Activated CD8-positive, alpha-beta memory T cell treated with anti-CD3 and anti-CD28 coated beads for 36 hours (primary cell): ENCODE measurements at regions not wholly inside any gene's neighbourhood (a gene's known extent, or its start where the extent isn't known, plus 50 kb on each side); places are given as distances from the start of the nearest gene placed in this dataset.
"Not testable (repeated sequence)": the region's sequence is repeated elsewhere in the genome, so short reads cannot be mapped to it uniquely, and the experiment has no call there.

Experiments
- CTCF ChIA-PET: fragments of 350-600 bp; sonication (Branson Sonifier 250); formaldehyde crosslinking; loops from one replicate; lab custom pipeline; 2021; ENCODE audit warnings: antibody characterized with exemption; lab: Charles Lee
- POLR2A ChIA-PET: fragments of 350-600 bp; sonication (Branson Sonifier 250); formaldehyde crosslinking; loops from one replicate; lab custom pipeline; 2021; ENCODE audit warnings: antibody characterized with exemption; lab: Charles Lee

DNA sequence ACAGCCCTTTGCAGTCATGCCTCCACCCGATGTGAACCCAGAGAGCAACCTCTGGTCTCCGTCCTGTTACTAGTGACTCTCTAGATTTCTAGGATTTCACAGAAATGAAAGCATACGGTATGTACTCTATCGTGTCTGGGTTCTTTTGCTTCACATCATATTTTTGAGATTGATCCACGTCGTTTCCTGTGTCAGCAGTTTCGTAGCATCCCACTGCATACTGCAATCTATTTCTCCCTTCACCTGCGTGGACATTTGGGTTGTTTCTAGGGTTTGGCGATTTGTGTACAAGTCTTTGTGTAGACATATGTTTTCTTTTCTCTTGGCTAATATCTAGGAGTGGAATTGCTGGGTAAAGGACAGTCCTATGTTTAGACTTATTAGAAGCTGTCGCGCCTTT is 119.8 kb upstream of the PCBD1 start:
- ChIA-PET POLR2A (no interaction called here), CTCF (no interaction called here)

DNA sequence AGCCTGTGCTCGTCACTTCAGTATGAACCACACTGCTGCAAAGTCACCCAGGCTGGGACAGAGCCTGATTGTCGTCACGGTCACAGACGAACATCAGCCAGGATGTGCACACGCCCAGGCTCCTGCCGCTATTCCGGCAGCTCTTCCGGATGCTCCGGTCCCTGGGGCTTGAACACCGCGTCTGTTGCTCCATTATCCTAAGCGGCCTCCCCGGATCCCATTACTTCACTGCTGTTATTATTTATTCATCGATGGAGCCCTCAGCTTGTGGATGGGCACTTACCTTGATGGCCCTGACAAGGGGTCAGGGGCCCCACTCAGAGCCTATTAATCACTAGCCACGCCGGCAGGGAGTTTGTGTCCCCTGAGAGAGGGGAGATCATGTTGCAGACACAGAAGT is 120.8 kb upstream of the PCBD1 start:
- CTCF ChIA-PET, result no interaction called here
- POLR2A ChIA-PET, result no interaction called here

DNA sequence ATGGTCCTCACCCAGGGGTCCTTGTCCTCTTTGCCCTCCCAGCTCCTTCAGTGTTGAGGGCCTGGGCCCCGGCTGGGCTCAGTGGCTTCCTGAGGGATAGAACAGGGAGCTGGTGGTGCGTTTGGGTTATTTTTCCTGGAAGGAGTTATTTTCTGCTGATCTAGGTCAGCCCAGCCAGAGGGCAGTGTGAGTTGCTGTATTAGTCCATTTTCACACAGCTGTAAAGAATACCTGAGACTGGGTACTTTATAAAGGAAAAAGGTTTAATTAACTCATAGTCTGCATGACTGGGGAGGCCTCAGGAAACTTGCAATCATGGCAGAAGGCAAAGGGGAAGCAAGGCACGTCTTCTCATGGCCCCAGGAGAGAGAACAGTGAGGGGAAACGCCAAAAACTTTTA is 122.4 kb upstream of the PCBD1 start:
- POLR2A ChIA-PET, result no interaction called here
- CTCF ChIA-PET, result no interaction called here

DNA sequence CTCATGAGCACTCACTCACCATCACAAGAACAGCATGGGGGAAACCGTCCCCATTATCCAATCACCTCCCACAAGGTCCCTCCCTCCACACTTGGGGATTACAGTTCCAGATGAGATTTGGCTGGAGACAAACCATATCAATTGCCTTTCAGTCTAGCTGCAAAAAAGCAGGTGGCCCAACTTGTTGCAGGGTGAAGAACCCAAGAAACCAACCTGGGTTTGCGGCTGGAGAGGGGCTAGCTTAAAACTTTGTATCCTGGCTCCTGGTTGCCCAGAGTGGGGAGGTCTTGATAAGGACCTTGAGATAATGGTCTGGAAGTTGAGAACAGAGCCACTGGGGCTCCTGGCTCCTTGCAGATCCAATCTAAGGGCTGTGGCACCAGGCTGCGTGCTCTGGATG is 122.8 kb upstream of the PCBD1 start:
- POLR2A ChIA-PET, result no interaction called here

DNA sequence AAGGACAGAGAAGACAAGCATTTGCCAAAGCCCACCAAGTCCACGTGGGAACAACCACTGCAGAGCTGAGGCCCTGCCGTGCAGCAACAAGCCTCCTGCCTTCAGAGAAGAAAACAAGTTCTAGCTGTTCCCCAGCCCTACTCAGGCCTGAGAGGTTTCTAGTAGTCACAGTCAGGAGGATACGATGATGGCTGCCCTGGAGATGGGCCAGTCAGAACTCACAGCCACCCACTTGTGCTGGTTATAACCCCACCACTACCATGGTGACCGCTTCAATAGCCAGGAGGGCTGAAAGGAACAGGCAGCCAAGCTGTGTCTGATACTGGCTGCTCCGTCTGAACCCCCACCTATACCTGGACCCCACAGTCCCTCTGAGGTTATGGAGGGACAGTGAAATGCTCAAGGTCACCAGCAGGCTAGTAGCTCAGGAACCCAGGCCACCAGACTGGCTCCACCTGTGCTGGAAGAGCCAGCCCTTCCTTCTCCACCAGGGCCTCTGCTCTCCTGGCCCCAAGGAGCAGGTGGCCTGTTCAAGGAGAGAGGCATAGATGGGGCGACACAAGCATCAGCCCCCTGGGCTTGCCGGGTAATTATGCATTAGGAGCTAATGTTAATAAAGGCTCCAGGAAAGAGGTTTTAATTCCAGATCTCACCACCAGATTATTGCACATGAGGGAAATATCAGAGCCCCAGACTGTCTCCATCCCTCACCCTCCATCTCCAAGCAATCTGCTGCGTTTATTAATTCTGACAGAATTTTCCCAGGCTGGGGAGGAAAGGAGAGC is 125.8 kb upstream of the PCBD1 start:
- ChIA-PET CTCF (no interaction called here), POLR2A (no interaction called here)

More for the DNA sequence above, 122.8 kb upstream of the PCBD1 start:
- CTCF ChIA-PET, result no interaction called here

DNA sequence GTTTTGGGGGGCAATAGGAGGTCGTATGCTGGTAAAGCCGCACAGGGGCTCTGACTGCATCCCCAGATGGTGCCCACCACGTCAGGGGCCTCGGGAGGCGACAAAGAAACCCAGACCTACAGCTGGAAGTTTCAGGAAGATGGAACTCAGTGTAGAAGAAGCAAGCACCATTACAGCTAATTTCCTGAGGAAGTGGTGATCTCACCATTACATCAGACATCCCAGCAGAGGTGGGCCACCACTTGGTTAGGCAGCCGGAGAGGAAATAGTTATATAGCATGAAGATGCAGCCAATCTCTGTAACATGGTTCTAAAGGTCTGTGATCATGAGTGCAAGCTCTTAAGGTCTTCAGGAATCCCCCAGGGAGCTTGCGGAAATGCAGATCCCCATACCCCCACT is 127.3 kb upstream of the PCBD1 start:
- POLR2A ChIA-PET, result interaction anchor here (0.6 kb wide), 1 partner anchor 253 kb away, joined by 4 read pairs; no protein-coding TSS in a partner anchor
- CTCF ChIA-PET, result no interaction called here

DNA sequence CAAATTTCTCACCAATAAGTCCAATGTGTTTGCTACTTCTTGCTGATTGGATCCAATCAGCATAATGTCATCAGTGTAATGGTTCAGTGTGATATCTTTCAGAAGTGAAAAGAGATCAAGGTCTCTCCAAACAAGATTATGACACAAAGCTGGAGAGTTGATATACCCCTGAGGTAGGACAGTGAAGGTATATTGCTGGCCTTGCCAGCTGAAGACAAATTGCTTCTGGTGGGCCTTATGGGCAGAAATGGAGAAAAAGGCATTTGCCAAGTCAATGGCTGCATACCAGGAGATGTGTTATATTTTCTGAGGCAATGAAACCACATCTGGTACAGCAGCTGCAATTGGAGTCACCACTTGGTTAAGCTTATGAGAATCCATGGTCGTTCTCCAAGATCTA is 131.7 kb upstream of the PCBD1 start:
- POLR2A ChIA-PET, CTCF ChIA-PET: not testable (repeated sequence)

DNA sequence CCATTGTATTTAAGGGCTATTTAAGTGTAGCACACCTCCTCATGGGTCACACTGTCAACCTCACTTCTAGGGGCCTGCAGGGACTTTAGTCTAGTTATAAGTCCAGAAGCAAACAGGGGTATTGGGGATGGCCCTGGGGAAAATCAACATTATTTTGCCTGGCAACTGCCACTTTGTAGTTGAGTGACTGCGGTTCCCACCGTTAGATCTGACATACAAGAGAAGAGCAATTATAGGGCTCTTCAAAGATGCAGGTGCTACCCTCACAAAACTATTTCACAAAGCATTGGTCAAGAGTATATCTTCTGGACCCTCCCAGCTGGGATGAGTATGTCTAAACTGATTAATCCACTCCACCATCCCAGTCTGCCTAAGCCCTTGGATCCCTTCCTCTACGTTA is 133.0 kb upstream of the PCBD1 start:
- ChIA-PET POLR2A (no interaction called here), CTCF (no interaction called here)

DNA sequence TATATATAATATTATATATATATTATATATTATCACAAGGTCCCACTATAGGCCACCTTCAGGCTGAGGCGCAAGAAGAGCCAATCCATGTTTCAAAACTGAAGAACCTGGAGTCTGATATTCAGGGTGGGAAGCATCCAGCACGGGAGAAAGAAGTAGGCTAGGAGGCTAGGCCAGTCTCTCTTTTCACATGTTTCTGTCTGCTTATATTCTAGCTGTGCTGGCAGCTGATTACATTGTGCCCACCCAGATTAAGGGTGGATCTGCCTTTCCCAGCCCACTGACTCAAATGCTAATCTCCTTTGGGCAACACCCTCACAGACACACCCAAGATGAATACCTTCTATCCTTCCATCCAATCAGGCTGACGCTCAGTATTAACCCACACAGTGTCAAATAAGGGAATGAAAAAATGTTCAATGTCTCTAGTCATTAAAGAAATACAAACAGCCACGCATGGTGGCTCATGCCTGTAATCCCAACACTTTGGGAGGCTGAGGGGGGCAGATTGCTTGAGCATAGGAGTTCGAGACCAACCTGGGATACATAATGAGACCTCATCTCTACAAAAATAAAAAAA is 135.4 kb upstream of the PCBD1 start:
- ChIA-PET CTCF (no interaction called here), POLR2A (no interaction called here)

DNA sequence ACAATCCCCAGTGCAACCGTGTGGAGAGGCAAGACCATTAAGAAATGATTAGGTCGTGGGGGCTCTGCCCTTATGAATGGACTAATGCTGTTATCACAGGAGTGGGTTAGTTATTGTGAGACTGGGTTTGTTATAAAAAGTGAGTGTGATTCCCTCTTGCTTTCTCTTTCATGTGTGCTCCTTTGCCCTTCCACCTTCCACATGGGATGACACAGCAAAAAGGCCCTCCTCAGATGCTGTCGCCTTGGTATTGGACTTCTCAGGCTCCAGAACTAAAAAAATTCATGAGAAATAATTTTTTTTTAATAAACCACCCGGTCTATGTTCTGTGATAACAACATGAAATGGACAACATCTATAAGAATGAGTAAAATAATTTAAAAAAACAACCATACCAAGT is 136.1 kb upstream of the PCBD1 start:
- ChIA-PET POLR2A (no interaction called here), CTCF (no interaction called here)

DNA sequence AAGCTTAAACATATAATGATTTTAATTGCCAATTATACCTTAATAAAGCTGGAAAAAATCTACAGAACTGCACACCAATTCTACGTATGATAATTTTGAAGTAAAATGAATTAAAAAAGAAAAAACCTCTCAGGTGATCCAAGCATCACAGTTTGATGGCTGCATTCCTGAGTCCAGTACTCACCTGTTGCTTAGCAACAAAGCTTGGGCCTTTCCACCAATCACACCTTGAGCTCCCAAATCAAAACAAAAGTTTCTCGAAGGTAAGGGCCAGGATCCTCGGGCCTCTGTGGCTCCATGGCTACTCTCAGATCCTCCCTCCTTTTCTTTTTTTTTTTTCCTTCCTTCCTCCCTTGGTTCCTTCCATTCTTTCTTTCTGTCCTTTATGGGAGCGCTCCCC is 137.2 kb upstream of the PCBD1 start:
- CTCF ChIA-PET, result no interaction called here
- POLR2A ChIA-PET, result no interaction called here

DNA sequence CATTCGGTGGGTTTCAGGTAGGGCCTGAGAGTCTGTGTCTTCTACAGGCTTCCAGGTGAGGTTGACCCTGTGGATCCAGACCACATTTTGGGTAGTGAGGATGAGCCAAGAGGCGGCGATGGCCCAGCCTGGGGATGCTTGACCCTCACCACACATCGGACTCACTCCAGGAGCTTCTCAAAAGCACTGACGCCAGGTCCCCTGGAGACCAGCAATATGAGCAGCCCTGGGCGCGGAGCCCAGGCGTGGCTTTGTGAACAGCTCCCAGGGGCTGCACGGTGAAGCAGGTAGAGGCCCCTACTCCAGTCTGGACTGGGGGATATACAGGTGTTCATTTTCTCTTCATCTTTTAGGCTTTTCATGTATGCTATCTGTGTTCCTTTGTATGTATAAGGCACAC is 139.7 kb upstream of the PCBD1 start:
- CTCF ChIA-PET, result no interaction called here
- POLR2A ChIA-PET, result no interaction called here

DNA sequence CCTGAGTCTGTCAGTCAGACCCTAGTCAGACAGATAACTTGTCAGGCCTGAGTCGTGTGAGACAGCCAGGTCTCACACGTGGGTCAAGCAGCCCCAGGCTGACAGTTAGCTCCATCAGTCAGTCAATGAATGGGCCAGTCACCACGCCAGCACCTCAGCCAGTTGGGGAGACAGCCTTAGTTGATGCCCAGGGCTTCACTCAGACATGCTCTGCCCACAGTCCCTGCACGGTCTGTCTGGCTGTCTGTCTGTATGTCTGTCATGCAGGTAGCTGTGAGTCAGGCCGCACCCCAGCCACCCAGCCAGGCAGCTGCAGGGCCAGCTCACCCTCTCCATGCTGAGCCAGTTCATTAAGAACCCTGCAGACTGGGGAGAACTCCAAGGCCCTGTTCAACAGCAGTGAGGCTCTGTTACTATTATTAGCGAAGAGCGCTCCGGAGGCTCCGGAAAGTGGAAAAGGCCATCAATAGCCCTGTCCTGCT is 141.1 kb upstream of the PCBD1 start:
- ChIA-PET POLR2A (no interaction called here), CTCF (no interaction called here)

DNA sequence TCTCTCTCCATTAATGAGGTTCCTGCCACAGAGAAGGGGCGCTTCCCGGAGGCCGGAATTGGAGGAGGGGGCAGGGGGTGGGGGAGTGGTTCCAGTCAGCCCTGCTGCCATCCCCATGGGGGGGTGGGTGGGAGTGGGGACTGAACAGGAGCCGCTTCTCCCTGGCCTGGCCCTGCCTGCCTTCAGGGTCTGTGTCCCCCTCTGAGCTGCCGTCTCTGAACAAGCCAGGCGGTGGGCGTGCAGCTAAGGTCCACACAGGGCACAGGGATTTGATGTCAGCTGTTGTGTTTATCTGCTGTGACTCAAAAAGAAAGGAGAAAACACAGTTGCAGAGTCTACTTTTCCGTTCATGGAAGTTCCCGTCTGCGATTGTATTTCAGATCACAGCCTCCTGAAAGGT is 141.5 kb upstream of the PCBD1 start:
- CTCF ChIA-PET, result no interaction called here
- POLR2A ChIA-PET, result no interaction called here

DNA sequence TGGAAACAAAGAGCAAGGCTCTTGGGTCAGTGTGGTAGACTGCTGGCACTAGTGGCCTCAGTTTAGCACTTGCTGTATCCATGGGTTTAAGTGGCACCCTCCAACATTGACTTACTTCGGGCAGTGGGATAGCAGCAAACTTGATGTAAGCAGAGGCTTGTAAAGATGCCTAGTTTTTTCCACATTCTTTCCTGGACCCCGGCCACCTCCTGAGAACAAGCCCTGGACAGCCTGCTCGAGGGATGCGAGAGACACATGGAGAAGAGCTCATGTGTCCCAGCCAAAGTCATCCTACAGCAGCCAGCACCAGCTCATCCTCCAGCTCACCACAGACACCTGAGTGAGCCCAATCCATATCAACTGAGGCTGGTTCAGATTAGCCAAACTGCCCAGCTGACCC is 142.7 kb upstream of the PCBD1 start:
- CTCF ChIA-PET, result no interaction called here
- POLR2A ChIA-PET, result no interaction called here

DNA sequence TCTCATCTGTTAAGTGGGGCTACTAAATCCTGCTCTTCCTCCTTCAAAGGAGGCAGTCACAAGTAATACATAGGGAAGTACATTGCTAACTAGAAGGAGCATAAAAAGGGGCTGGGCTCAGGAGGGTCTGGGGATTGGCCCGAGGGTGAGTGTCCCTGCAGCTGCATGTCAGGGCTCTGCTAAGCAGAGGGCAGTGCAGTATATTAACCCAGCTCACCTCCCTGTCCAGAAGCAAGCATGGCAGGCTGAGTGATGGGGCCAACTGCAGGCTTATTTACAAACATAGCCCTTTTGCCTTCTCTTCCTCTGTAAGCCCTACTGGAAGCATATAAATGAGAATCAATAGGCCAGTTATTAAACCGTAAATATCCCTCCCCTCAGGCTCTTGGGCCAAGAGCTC is 143.2 kb upstream of the PCBD1 start:
- ChIA-PET CTCF (no interaction called here), POLR2A (no interaction called here)

DNA sequence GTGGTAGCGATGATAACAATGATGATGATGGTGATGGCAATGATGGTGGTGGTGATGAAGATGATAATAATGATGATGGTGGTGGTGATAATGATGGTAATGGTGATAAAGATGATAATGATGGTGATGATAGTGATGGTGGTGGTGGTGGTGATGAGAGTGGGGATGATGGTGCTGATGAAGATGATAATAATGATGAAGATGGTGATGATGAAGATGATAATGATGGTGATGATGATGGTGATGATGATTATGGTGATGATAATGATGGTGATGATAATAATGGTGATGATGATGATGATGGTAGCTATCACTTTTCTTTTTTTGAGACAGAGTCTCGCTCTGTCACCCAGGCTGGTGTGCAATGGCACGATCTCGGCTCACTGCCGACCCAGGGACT is 144.5 kb upstream of the PCBD1 start:
- ChIA-PET CTCF (no interaction called here), POLR2A (no interaction called here)

DNA sequence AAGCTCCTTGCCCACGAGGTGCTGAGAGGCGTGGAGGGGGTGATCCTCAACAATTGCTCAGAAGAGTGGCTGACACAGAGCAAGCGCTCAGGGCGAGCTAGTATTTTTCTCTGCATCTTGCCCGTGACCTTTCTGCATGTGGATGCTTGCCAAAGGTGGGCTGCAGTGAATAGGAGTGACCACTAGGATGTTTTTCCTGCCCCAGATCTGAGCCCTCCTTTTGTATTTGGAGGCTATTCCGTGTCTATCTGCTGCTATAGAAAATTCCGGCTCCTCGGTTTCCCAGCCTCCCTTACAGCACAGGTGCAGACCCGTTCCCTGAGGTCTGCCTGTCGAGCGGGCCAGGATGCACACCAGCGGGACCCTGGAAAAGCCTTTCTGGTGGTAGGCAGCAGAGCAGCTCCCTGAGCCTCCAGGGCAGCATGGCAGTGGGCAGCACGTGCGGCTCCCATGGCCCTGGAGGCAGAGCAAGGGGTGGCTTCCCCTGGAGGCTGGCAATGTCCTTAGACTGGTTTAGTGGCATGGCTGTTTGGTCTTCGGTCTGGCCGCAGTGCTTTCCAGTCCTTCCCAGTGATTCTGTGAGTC is 145.1 kb upstream of the PCBD1 start:
- ChIA-PET CTCF (no interaction called here), POLR2A (no interaction called here)

DNA sequence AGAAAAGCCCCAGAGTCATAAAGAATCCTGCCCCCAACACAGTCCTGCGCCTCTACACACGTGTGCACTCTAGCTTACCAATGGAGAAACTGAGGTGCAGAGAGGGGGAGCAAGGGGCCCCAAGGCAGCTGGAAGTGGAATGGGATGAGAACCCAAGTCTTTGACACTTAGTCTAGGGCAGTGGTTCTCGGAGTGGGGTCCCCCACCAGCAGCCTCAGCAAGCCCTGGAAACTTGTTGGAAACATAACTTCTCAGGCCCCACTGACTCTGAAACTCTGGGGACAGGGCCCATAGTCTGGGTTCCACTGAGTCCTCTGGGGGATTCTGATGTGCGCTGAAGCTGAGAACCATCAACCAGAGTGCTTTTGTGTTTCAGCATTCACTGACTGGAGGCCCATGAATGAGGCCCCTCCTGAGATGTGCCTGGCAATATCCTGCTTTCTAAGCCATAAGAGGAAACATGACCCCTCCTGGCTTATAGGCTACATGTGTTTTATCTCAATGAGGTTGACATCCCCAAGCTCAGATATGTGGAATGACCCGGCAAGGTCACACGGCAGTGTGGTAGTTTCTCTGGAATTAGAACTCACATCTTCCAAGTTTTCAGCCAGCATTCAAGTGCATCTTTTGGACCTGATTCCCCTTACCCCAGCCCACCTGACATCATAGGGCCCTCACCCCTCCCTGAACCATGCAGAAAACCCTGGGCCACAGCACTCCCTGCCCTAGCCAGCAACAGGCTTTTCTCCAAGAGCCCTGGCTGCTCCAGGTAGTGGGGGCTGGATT is 147.3 kb upstream of the PCBD1 start:
- POLR2A ChIA-PET, result no interaction called here
- CTCF ChIA-PET, result no interaction called here

DNA sequence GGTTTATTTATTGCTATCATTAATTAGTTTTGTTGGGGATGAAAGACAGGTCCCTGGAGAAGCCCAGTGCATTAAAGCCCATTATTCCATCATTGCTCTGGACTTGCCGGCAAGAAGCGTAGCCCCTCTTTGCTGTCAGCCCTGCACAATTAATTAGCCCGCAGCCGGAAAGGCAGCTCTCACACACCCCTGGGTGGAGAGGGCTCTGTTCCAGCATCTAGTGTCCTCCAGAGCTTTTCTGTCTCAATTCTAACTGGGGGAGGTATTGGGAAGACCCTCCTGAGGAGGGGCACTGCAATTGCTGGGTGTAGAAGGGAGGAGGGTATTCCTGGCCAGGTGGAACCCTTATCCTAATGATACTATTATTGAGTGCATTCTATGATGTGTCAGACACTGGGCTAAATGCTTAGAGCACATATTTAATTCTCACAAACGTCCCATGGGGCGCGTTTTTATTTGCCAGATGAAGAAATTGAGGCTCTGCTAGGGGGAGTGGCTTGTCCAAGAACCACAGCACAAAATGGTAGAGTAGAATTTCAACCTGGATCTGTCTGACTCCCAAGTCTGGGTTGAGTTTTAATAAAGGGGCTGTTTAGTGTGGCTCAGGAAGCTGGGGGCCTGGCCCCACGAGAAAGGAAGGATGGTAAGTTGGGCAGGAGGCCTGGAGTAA is 148.1 kb upstream of the PCBD1 start:
- ChIA-PET CTCF (no interaction called here), POLR2A (no interaction called here)
